K562 (cell line): ENCODE measurements at regions not wholly inside any gene's neighbourhood (a gene's known extent, or its start where the extent isn't known, plus 50 kb on each side); places are given as distances from the start of the nearest gene placed in this dataset.

Source experiments
- ATAC-seq: fragments of 200-7000 bp; cut with Tn5 transposase; 3 replicates; pipeline ENCODE4 v1.9.1; 2020; ENCODE audit warnings: moderate library complexity
- BruUV-seq: library from RNA; stranded (reverse); fragments of 400-500 nt; replicated peaks from 2 replicates; lab custom pipeline; 2021; lab: Mats Ljungman, UMichigan
- CTCF ChIA-PET: fragments of 300-600 bp; formaldehyde crosslinking; extraction: SDS; loops from one replicate; lab custom pipeline; 2021; ENCODE audit warnings: low intra/inter-chr PET ratio; lab: Yijun Ruan, JAX
- POLR2A ChIA-PET: fragments of 300-600, 350-650 bp; sonication (Branson Sonifier 250); formaldehyde crosslinking; extraction: SDS; loops from one replicate; lab custom pipeline; 2021; ENCODE audit warnings: antibody characterized with exemption, inconsistent platforms; lab: Yijun Ruan, JAX
- DNase-seq, 4 experiments: peaks; one replicate each; pipeline versions ENCODE4 v3.0.0 to v3.0.0-alpha.2; 2011 to 2018; ENCODE audit warnings: low spot score in 3 of 4, mixed read lengths in 3 of 4; ENCODE audit errors: extremely low read depth in 1 of 4
- FAIRE-seq: peaks from 2 replicates; lab custom pipeline; 2011; peaks lifted over from hg19 to GRCh38; lab: Jason Lieb, UNC
- H2AFZ ChIP-seq: 2 replicates; pipeline ENCODE4 v1.6.0; 2011; ENCODE audit warnings: low read depth, low read length, control low read depth, inconsistent platforms
- H3K27ac ChIP-seq: fragments of 200-600 bp; 3 replicates; pipeline ENCODE4 v1.8.0; 2011; ENCODE audit warnings: low read depth, mild to moderate bottlenecking, control low read depth, inconsistent platforms, low read length, moderate library complexity, mixed read lengths; ENCODE audit errors: extremely low read depth
- H3K27me3 ChIP-seq, 2 experiments: fragments of 300-600 bp in 1 of 2; 2 replicates in 1 of 2; 3 replicates in 1 of 2; pipeline versions ENCODE4 v1.6.0 to v1.8.0; 2011; ENCODE audit warnings: inconsistent platforms in 2 of 2, low read length in 2 of 2, mild to moderate bottlenecking in 1 of 2, mixed read lengths in 1 of 2, moderate library complexity in 1 of 2; ENCODE audit not compliant: control insufficient read depth in 2 of 2, insufficient read depth in 2 of 2
- H3K36me3 ChIP-seq: fragments of 300-600 bp; 3 replicates; pipeline ENCODE4 v1.8.0; 2011; ENCODE audit warnings: mild to moderate bottlenecking, low read length, inconsistent platforms; ENCODE audit not compliant: control insufficient read depth, insufficient read depth
- H3K4me1 ChIP-seq, 2 experiments: fragments of 200-600 bp in 1 of 2; replicated peaks in 1 of 2; 2 replicates in 1 of 2; 3 replicates in 1 of 2; pipeline versions ENCODE4 v1.5.1 to v1.8.0; 2011; ENCODE audit warnings: inconsistent platforms in 2 of 2, low read length in 2 of 2, mild to moderate bottlenecking in 1 of 2, mixed read lengths in 1 of 2, moderate library complexity in 1 of 2; ENCODE audit not compliant: control insufficient read depth in 2 of 2, insufficient read depth in 2 of 2
- H3K4me2 ChIP-seq: 2 replicates; pipeline ENCODE4 v1.6.1; 2011; ENCODE audit warnings: low read length, control low read depth, inconsistent platforms, mixed read lengths; ENCODE audit not compliant: insufficient read depth
- H3K4me3 ChIP-seq: fragments of 200-600 bp; sonication (generic), shearing (Covaris generic); 2 replicates; pipeline ENCODE4 v1.5.1; 2016; ENCODE audit warnings: control low read depth, inconsistent platforms
- H3K79me2 ChIP-seq: fragments of 200-600 bp; 3 replicates; pipeline ENCODE4 v1.8.0; 2011; ENCODE audit warnings: low read length, inconsistent platforms; ENCODE audit not compliant: control insufficient read depth, insufficient read depth
- H3K9ac ChIP-seq, 2 experiments: 2 replicates each; pipeline versions ENCODE4 v1.6.0 to v1.6.1; 2011; ENCODE audit warnings: low read depth in 2 of 2, low read length in 2 of 2, control low read depth in 1 of 2, inconsistent platforms in 1 of 2, mild to moderate bottlenecking in 1 of 2, mixed read lengths in 1 of 2; ENCODE audit not compliant: insufficient read depth in 1 of 2
- H3K9me1 ChIP-seq: one replicate; pipeline ENCODE4 v1.6.0; 2011; ENCODE audit warnings: inconsistent platforms, mild to moderate bottlenecking, low read length, moderate library complexity; ENCODE audit not compliant: control insufficient read depth, insufficient read depth
- H3K9me3 ChIP-seq: replicated peaks from 2 replicates; pipeline ENCODE4 v1.5.1; 2011; ENCODE audit warnings: low read depth, low read length, inconsistent platforms; ENCODE audit not compliant: control insufficient read depth, insufficient read depth
- H4K20me1 ChIP-seq: replicated peaks from 2 replicates; pipeline ENCODE4 v1.6.1; 2011; ENCODE audit warnings: low read length, inconsistent platforms, mixed read lengths; ENCODE audit not compliant: control insufficient read depth, insufficient read depth
- AFF4 ChIP-seq: sonication (generic); formaldehyde crosslinking; IDR thresholded peaks from 2 replicates; pipeline ENCODE4 v1.8.0; 2023; ENCODE audit warnings: mild to moderate bottlenecking, missing genetic modification reagents
- ARHGAP35 ChIP-seq: fragments of 450-650 bp; IDR thresholded peaks from 2 replicates; pipeline ENCODE4 v1.6.1; 2018; ENCODE audit not compliant: partially characterized antibody
- BCLAF1 ChIP-seq, 2 experiments: fragments of 450-650 bp in 1 of 2; IDR thresholded peaks; 2 replicates each; pipeline ENCODE4 v1.6.1; 2011 to 2017; ENCODE audit warnings: low read depth in 2 of 2, antibody characterized with exemption in 1 of 2, borderline replicate concordance in 1 of 2, low read length in 1 of 2, mild to moderate bottlenecking in 1 of 2, mixed read lengths in 1 of 2; ENCODE audit not compliant: control insufficient read depth in 1 of 2
- LEF1 ChIP-seq: fragments of 450-650 bp; IDR thresholded peaks from 2 replicates; pipeline ENCODE4 v1.6.1; 2016; ENCODE audit warnings: mild to moderate bottlenecking
- USF2 ChIP-seq: sonication (generic); formaldehyde crosslinking; IDR thresholded peaks from 2 replicates; pipeline ENCODE4 v1.5.0; 2020; ENCODE audit warnings: missing genetic modification reagents
- ZKSCAN3 ChIP-seq: fragments of 250-450 bp; sonication (Bioruptor Pico); IDR thresholded peaks from 2 replicates; pipeline ENCODE4 v1.4.0; 2020
- WGBS: fragments of 100-300 bp; shearing (Covaris generic); methylation state at CpG from one replicate; pipeline ENCODE4 v1.1.6; 2016; ENCODE audit warnings: low coverage, mixed read lengths; ENCODE audit not compliant: insufficient coverage; ENCODE audit errors: missing lambda C conversion rate; 5-methylcytosine and 5-hydroxymethylcytosine counted together
- in situ Hi-C: fragments of 300-500 bp; cut with MboI; formaldehyde crosslinking; loops from 4 replicates; pipeline ENCODE4 v1.15.0; 2018; ENCODE audit warnings: inconsistent platforms, mixed read lengths
- intact Hi-C: fragments of 100-400 bp; cut with micrococcal nuclease; formaldehyde crosslinking; loops from 2 replicates; pipeline ENCODE4 v1.14.2; 2022

- no peak for TF ChIP-seq LEF1
- no peak for TF ChIP-seq ARHGAP35
- TF ChIP-seq AFF4 (CRISPR knock-in tag) = no peak
- TF ChIP-seq BCLAF1 (IDR thresholded peaks at IDR 0.05; ENCODE audit: borderline replicate concordance in 1 of 2, control insufficient read depth in 1 of 2, low read depth in 2 of 2, low read length in 1 of 2) = no peak
- no peak for TF ChIP-seq ZKSCAN3 (CRISPR knock-in tag)
- no peak for TF ChIP-seq USF2 (CRISPR knock-in tag)
- ATAC-seq (no peak), FAIRE-seq (no peak)
Observed at GRCh38 chr4:87720094-87720691, 70.1 kb downstream of the DMP1 start.

More at GRCh38 chr4:87720094-87720691, 70.1 kb downstream of the DMP1 start:
- Histone ChIP-seq H3K79me2 (no peaks in the 10 kb centered on the region), H3K9me1 (no peaks in the 10 kb centered on the region), H3K4me1 (no peaks in the 10 kb centered on the region), H4K20me1 (no peaks in the 10 kb centered on the region), H3K4me2 (no peak overlapping the region), H3K36me3 (no peaks in the 10 kb centered on the region), H3K27ac (no peak overlapping the region), H3K27me3 (no peaks in the 10 kb centered on the region), H2AFZ (no peak overlapping the region), H3K4me3 (no peak overlapping the region), H3K9me3 (no peaks in the 10 kb centered on the region), H3K9ac (no peak overlapping the region)
- 0% methylated on average over 1 of the region's 1 CpG for WGBS
- intact Hi-C loops = no loop called here
- in situ Hi-C loops = no loop called here
- CTCF ChIA-PET = no interaction called here
- BruUV-seq = no TSS peak
- no peak for DNase-seq
- POLR2A ChIA-PET = no interaction called here
